NCI-H1105 treated with DMSO at 0.1 percent for 48 hours (cell line): ENCODE measurements at regions not wholly inside any gene's neighbourhood (a gene's known extent, or its start where the extent isn't known, plus 50 kb on each side); places are given as distances from the start of the nearest gene placed in this dataset.
"Not testable (repeated sequence)": the region's sequence is repeated elsewhere in the genome, so short reads cannot be mapped to it uniquely, and the experiment has no call there.

Experiments used
- DNase-seq: peaks from one replicate; lab custom pipeline; 2025; lab: John Stamatoyannopoulos, UW

DNA sequence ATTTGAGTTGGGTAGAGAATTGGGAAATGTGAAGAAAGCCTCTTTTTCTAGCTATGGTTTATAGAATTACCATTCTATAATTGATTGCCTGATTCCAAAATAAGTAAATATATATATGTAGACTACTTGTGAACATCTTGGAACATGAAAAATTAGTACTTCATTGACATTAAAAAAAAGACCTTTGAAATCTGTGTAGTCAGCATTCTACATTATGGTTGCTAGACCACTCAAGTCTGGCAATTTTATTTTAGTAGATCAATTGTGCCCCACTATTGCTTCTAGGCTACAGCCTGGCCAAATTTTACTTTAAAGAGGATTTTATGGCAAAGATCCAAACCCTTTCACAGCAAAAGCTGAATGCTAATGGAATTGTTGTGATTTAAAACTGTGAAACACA is 279.8 kb downstream of the IKZF2 start:
- no peak for DNase-seq

DNA sequence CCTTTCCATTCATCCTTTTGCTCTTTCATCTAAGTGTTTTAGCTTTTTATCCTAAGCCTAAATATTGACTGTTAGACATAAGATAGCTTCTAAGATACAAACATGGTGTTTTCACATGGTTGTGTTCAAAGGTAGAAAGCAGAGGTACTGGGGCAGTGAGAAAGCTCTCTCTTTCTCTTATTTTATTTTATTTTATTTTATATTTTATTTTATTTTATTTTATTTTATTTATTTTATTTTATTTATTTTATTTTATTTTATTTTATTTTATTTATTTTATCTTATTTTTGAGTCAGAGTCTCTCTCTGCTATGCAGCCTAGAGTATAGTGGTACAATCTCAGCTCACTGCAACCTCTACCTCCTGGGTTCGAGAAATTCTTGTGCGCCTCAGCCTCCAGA is 287.2 kb downstream of the IKZF2 start:
- no peak for DNase-seq

GRCh38 chr2:212863185-212863588 is 288.2 kb downstream of the IKZF2 start:
- peak; percentile 35 for DNase-seq

DNA sequence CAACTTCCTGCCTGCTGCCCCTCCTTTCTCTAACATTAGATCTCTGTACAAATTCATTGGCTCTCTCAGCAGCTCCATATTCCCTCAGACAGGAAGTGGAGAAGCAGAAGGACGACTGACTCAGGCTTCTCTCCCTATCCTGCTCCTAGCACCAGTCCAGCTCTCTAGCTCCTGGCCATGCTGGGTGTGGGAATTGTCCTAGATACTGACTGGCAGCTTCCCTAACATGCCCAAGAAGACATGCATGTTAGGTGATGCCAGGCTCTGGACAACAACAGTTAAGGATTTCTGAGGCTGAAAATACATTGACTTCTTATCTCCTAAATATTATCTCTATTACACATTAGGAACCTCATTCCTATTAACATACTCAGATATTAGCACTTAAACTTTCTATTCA is 292.9 kb downstream of the IKZF2 start:
- DNase-seq: no peak

GRCh38 chr2:212854771-212855170 is 296.6 kb downstream of the IKZF2 start:
- no peak for DNase-seq

DNA sequence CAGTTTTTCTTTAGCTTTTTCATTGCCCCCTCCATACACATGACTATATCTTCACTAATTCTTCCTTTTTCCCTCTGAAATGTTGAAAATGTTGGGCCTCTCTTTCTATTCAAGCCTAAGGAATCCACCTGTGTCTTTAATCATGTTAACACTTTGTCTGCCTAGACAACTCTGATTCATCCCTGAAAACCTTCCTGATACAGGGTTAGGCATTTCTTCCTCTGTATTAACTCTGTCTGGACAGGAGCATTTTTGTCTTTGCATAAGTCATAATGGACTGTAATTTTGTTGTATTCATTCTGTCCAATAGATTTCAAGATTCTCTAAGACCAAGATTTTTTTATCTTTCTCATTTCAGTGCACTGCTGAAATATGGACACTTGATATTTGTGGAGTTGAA is 297.3 kb downstream of the IKZF2 start:
- DNase-seq: no peak

- DNase-seq: no peak
Observed at GRCh38 chr2:212845941-212846340, 305.5 kb downstream of the IKZF2 start.

GRCh38 chr2:212843409-212844199 is 305.0 kb upstream of the ERBB4 start:
- no peak for DNase-seq

DNA sequence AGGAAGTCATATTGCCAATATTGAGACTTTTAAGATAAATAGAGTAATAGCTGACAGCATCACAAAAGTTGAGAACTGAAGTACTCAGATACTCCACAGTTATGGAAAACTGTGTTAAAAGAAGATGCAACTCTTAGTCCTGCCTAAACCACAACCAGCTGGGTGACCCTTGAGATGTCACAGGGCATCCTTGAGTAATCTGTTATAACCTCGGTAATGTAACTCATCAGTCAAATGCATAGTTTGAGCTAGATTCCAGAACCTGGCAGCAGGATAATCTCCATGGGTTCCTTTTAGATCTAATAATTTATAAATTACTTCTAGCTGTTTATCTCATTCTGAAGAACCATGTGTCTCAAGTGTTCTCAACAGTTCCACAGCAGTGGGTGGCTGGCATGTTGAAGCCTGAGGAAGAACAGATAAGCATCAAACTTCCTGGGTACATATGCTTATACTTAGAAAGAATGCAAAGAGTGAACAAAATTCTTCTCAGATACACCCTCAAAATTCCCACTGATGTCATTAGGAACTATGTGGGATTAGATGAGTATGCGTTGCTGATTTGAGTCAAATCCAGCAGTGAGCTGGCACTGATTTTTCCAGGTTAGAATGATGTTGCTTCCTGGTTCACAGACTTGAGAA is 304.1 kb upstream of the ERBB4 start:
- no peak for DNase-seq

DNA sequence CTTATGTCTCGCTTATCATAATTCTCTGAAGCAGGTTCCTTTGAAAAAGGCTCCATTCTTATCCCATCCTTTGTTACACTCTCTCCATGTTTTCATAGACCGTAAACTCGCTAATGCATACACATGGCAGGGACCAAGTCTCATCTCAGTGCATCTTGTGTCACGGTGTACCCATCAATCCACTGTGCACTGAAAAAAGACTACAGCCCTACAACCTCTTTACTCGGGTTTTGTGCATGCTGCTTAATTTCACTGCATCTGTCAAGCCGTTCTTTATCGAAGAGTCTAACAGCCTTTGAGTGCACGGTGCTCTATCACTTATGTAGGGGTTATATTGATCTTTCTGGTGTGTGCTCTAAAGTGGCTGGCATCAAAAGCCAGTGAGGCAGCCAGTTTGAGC is 302.9 kb upstream of the ERBB4 start:
- no peak for DNase-seq

DNA sequence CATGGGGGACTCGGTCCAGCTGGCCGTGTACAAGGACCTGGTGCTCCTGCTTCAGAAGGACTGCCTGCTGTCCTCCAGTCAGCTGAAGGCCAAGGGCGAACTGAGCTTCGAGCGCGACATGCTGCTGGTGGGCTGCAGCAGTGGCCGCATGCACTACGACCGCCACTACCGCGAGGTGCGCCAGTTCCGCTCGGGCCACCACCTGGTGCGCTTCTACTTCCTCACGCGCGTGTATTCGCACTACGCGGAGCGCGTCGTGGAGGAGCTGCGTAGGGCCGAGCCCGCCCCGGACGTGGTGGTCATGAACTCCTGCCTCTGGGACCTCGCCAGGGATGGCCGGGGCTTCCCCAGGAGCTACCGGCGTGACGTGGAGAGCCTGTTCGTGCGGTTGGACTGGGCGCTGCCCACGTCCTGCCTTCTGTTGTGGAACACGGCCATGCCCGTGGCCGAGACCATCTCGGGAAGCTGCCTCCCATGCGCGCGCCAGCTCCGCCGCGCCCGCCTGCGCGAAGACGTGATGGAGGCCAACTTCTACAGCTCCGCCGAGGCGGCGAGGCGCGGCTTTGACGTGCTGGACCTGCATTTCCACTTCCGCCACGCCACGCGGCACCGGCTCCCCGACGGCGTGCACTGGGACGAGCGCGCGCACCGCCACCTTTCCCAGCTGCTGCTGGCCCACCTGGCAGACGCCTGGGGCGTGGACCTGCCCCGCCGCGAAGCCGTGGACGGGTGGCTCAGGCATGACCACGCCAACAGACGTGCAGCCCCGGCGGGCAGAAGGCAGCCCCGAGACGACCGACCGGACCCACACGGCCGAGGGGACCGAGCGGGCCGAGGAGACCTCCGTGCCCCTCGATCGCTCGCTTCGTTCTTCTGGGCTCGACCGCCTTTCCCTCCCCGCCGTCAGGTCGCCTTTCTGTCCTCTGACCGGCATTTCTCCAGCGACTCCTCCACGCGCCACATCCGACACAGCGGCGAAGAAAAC is 293.9 kb upstream of the ERBB4 start:
- DNase-seq: no peak

- DNase-seq: no peak
Observed at GRCh38 chr2:212831671-212832199, 293.1 kb upstream of the ERBB4 start.

DNA sequence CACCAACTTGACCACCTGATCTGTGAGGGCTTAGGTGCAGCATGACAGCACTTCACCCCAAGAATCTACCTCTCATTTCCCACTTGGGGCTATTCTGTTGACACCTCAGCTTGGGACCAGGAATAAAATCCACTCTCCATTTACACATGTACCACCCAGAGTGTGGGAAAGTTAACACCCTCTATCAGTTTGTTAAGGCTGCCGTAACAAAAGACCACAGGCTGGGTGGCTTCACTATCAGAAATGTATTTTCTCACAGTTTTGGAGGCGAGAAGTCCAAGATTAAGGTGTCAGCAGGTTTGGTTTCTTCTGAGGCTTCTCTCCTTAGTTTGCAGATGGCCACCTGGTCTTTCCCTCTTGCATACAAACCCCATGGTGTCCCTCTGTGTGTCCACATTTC is 277.7 kb upstream of the ERBB4 start:
- no peak for DNase-seq

GRCh38 chr2:212815453-212815852 is 276.9 kb upstream of the ERBB4 start:
- DNase-seq: no peak

DNA sequence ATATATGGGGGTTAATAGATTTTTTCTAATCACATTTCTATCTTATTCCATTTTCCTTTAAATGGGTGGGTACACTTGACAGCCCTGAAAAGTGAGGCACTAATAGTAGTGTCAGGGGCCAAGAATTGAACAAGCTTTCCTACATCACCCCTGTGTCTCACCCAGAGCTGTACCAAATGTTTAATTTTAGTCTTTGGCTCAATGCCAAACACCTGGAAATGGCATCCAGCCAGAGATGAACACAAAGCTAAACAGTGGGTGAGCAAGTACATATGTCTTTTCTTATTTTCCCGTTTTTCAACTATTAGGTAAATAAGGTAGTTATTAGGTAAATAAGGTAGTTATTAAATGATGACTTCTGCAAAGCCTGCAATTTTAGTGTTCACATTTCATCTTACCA is 276.3 kb upstream of the ERBB4 start:
- DNase-seq: peak; percentile 49

DNA sequence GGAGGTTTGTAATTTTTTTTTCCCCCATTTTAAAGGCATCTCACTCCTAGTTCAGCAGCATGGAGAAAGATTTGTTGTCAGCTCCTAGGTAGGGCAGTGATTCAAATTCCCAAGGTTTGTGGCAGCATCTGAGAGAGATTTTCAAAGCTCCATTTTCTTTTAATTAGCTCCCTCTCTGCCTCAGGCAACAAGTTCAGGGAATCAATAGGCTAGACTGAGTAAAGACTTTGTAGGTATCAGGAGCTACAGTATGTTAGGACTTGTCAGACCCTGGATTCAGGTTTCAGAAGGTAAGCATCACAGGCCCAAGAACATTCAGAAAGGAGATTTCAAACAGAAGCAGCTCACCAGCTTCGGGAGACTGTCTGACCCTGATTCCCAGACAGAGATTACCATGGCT is 273.3 kb upstream of the ERBB4 start:
- DNase-seq: no peak

GRCh38 chr2:212811036-212811805 is 272.6 kb upstream of the ERBB4 start:
- peak; percentile 24 for DNase-seq

DNA sequence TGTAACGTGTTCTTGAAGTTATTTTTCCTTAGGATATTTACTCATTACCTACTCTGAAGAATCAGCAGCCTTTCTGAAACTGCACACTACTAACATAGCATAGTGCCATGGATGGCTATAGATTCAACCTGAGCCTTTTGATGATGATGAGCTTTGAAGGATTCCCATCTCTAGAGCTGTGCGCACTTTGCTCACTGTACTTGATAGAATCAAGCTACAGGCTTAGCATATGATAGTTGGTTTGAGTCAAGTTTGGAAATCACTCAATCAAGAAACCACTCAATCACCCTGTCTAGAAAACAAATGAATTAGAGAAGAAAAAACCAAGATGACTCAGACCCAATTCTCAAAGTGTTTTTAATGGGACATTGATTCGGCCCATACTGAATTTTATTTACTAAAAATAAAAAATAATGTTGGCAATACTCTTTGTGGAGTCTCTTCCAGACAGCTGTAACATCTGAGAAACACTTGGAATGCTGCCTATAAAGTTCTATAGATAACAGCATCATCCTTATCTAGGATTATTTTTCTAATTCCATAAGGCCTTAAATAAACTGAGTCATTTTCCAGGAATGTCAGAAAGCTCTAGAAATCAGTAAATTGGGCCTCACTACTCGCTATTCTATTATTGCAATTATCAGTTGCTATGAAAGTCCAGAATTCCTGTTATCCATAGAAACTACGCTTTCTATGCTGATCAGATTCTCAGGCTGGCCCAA is 259.0 kb upstream of the ERBB4 start:
- no peak for DNase-seq

DNA sequence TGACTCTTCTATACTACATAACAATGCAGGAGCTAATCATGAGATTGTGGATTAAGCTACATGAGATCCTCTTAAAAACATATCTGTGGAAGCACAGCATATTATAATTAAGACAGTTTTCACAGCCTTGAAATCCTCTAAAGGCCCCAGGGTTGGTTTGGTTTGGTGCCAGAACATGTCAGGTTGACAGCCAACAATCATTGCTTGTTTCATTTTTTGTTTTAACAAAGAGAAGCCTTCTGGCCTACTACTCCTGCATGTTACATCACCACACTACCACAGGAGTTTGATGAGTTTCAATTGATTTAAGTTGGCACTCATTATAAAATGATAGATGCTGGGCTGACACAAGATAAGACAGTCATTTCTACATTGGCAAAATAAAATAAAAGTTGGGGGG is 255.9 kb upstream of the ERBB4 start:
- peak; percentile 1 for DNase-seq

- no peak for DNase-seq
Observed at GRCh38 chr2:212791569-212791968, 253.0 kb upstream of the ERBB4 start.

GRCh38 chr2:212786088-212786487 is 247.5 kb upstream of the ERBB4 start:
- DNase-seq: not testable (repeated sequence)
